ENCODE measurements at regions not wholly inside any gene's neighbourhood (a gene's known extent, or its start where the extent isn't known, plus 50 kb on each side); places are given as distances from the start of the nearest gene placed in this dataset.

DNA sequence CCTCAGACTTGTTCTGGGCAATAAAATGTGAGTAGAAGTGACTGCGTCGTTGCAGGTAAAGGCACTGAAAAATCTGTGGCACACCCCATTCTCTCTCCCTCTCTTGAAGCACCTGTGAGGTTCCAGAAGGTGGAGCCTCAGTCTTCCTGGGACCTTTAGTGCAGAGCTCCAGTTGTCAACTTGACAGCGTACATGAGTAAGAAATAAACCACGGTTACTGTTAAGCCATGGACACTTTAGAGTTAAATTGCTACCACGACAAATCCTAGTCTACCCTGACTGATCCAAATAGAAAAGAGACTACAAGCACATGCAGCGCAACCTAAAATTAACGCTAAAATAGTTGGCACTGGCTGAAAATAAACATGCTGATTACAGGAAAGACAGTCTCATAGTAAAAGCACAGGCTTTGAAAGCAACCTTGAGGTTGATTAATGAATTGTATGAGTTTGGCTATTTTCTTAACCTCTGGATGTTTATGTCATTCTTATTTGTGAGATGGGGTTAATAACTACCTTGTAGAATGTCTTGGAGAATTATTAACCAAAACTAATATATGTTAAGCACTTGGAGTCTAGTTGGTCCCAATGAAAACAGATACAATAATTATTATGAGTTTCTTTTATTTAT, 93.0 kb upstream of the PLPPR4 start (continued):
- no peak for TF ChIP-seq CHD7 (IDR thresholded peaks at IDR 0.05; ENCODE audit: insufficient replicate concordance, low read length)
